GM23338 (cell line): ENCODE measurements at regions not wholly inside any gene's neighbourhood (a gene's known extent, or its start where the extent isn't known, plus 50 kb on each side); places are given as distances from the start of the nearest gene placed in this dataset.

ENCODE experiments used
- CREB1 ChIP-seq: fragments of 250-450 bp; sonication (Bioruptor Pico); IDR thresholded peaks from 2 replicates; pipeline ENCODE4 v1.5.0; 2020; ENCODE audit warnings: low read depth, mild to moderate bottlenecking, moderate library complexity
- CTCF ChIP-seq, 2 experiments: fragments of 200-600 bp in 1 of 2; sonication (generic) in 1 of 2; conservative IDR thresholded peaks; 2 replicates each; pipeline versions ENCODE4 v1.5.1 to v1.6.1; 2016 to 2017; ENCODE audit warnings: antibody characterized with exemption in 2 of 2, low read depth in 2 of 2, mild to moderate bottlenecking in 2 of 2, moderate library complexity in 1 of 2
- ETS1 ChIP-seq: IDR thresholded peaks from 2 replicates; pipeline ENCODE4 v1.6.1; 2016; ENCODE audit warnings: antibody characterized with exemption
- EZH2 ChIP-seq: fragments of 200-600 bp; sonication (generic); IDR thresholded peaks from one replicate; pipeline ENCODE4 v1.8.0; 2017; ENCODE audit warnings: antibody characterized with exemption, mild to moderate bottlenecking, low read depth; ENCODE audit not compliant: unreplicated experiment
- EZH2phosphoT487 ChIP-seq: fragments of 200-600 bp; sonication (generic); IDR thresholded peaks from one replicate; pipeline ENCODE4 v1.8.1; 2018; ENCODE audit warnings: antibody characterized with exemption; ENCODE audit not compliant: unreplicated experiment
- JUNB ChIP-seq: IDR thresholded peaks from one replicate; pipeline ENCODE4 v1.6.1; 2016; ENCODE audit warnings: antibody characterized with exemption; ENCODE audit not compliant: unreplicated experiment
- POLR2AphosphoS5 ChIP-seq: IDR thresholded peaks from 2 replicates; pipeline ENCODE4 v1.6.1; 2016; ENCODE audit warnings: antibody characterized with exemption, low read depth
- REST ChIP-seq: IDR thresholded peaks from one replicate; pipeline ENCODE4 v1.6.1; 2018; ENCODE audit warnings: antibody characterized with exemption; ENCODE audit not compliant: unreplicated experiment

GRCh38 chr1:218547957-218548730 is 203.0 kb downstream of the TGFB2 start:
- TF ChIP-seq CTCF (conservative IDR thresholded peaks at IDR 0.05; ENCODE audit: low read depth in 2 of 2) (no peak), CREB1 (CRISPR knock-in tag) (no peak), REST (no peak), EZH2 (no peak), POLR2AphosphoS5 (no peak), JUNB (no peak), ETS1 (no peak), EZH2phosphoT487 (no peak)
